Spleen (tissue), 7 donors: ENCODE measurements at regions not wholly inside any gene's neighbourhood (a gene's known extent, or its start where the extent isn't known, plus 50 kb on each side); places are given as distances from the start of the nearest gene placed in this dataset.

Experiments
- POLR2AphosphoS5 ChIP-seq, 3 donors: sonication (generic); formaldehyde crosslinking; IDR thresholded peaks; one replicate each; pipeline ENCODE4 v1.5.1; 2017; ENCODE audit warnings: antibody characterized with exemption in 3 of 3
- TF ChIP-seq, protein P1 (sequence below), 11 experiments: fragments of 200-600 bp in 7 of 11; fragments of 450-650 bp in 4 of 11; sonication (generic) in 4 of 11; IDR thresholded peaks in 8 of 11; conservative IDR thresholded peaks in 3 of 11; 1 replicate in 7 of 11; 2 replicates in 4 of 11; pipeline versions ENCODE4 v1.4.0 to v1.8.0; 2016 to 2021; ENCODE audit warnings: antibody characterized with exemption in 11 of 11, inconsistent platforms in 4 of 11, mild to moderate bottlenecking in 1 of 11
- donor health status: DM: no; HTN: no; CAD: no; lungs with moderate emphysema.
- donor health status: DM: no; HTN: no; CAD: no.
- donor health status: DM: no; HTN: no; CAD: no.

DNA sequence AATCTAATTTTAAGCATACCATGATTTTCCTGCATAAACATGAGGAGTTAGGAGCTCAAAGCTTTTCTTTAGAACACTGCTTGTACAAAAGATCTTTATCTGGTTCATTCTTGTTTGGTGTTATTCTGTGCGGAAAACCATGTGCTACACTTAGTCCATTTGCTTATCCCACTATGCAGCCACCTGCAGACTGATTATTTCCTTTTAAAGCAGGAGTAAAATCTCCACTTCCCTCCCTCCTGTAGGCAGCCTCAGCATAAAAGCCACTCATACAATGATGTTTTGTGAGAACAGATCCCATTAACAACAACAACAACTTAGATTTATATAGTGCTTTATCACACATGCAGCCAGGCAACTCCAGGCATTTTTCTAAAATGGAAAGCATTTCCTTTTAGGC, 355.3 kb upstream of the NEGR1 start:
- TF ChIP-seq, protein P1, sequence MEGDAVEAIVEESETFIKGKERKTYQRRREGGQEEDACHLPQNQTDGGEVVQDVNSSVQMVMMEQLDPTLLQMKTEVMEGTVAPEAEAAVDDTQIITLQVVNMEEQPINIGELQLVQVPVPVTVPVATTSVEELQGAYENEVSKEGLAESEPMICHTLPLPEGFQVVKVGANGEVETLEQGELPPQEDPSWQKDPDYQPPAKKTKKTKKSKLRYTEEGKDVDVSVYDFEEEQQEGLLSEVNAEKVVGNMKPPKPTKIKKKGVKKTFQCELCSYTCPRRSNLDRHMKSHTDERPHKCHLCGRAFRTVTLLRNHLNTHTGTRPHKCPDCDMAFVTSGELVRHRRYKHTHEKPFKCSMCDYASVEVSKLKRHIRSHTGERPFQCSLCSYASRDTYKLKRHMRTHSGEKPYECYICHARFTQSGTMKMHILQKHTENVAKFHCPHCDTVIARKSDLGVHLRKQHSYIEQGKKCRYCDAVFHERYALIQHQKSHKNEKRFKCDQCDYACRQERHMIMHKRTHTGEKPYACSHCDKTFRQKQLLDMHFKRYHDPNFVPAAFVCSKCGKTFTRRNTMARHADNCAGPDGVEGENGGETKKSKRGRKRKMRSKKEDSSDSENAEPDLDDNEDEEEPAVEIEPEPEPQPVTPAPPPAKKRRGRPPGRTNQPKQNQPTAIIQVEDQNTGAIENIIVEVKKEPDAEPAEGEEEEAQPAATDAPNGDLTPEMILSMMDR (IDR thresholded peaks at IDR 0.05 in 8 of 11, conservative IDR thresholded peaks at IDR 0.05 in 3 of 11): no peak
- no peak for TF ChIP-seq POLR2AphosphoS5 (IDR thresholded peaks at IDR 0.05)
